NT2/D1 (cell line): ENCODE measurements at regions not wholly inside any gene's neighbourhood (a gene's known extent, or its start where the extent isn't known, plus 50 kb on each side); places are given as distances from the start of the nearest gene placed in this dataset.

Source experiments
- DNase-seq: peaks from one replicate; pipeline ENCODE4 v3.0.0-alpha.2; 2011; ENCODE audit warnings: low read depth, low spot score
- H3K27me3 ChIP-seq: 2 replicates; pipeline ENCODE4 v1.6.0; 2011; ENCODE audit warnings: mild to moderate bottlenecking; ENCODE audit not compliant: insufficient read length, insufficient read depth
- H3K36me3 ChIP-seq: 2 replicates; pipeline ENCODE4 v1.6.1; 2011; ENCODE audit warnings: mild to moderate bottlenecking, low read length, mixed read lengths; ENCODE audit not compliant: insufficient read depth, insufficient read length
- H3K4me1 ChIP-seq: 2 replicates; pipeline ENCODE4 v1.5.1; 2011; ENCODE audit not compliant: insufficient read depth, insufficient read length
- H3K4me3 ChIP-seq: 2 replicates; pipeline ENCODE4 v1.5.1; 2011; ENCODE audit warnings: low read depth; ENCODE audit not compliant: insufficient read length
- H3K9ac ChIP-seq: 2 replicates; pipeline ENCODE4 v1.6.0; 2011; ENCODE audit warnings: low read depth; ENCODE audit not compliant: insufficient read length
- H3K9me3 ChIP-seq: 2 replicates; pipeline ENCODE4 v1.5.1; 2011; ENCODE audit warnings: mild to moderate bottlenecking, low read length; ENCODE audit not compliant: insufficient read depth
- SUZ12 ChIP-seq: IDR thresholded peaks from 2 replicates; pipeline ENCODE4 v1.6.1; 2011; ENCODE audit not compliant: insufficient read length, insufficient read depth; ENCODE audit errors: extremely low read depth
- YY1 ChIP-seq: IDR thresholded peaks from 2 replicates; pipeline ENCODE4 v1.6.1; 2011; ENCODE audit not compliant: insufficient read length, insufficient read depth
- ZNF274 ChIP-seq: IDR thresholded peaks from 2 replicates; pipeline ENCODE4 v1.6.1; 2011; ENCODE audit warnings: mild to moderate bottlenecking, low read depth, low read length

GRCh38 chr12:125434131-125434530 is 368.9 kb downstream of the AACS start:
- no peak for DNase-seq
- Histone ChIP-seq H3K27me3 (no peaks in the 10 kb centered on the region), H3K4me3 (no peak overlapping the region), H3K9me3 (no peaks in the 10 kb centered on the region), H3K4me1 (peaks cover 6% of the 10 kb centered on the region), H3K36me3 (no peaks in the 10 kb centered on the region), H3K9ac (no peak overlapping the region)
- no peak for TF ChIP-seq SUZ12
- TF ChIP-seq YY1, result no peak
- TF ChIP-seq ZNF274, result no peak

GRCh38 chr12:125434936-125435443 is 369.8 kb downstream of the AACS start:
- Histone ChIP-seq H3K4me1 (peaks cover 6% of the 10 kb centered on the region), H3K36me3 (no peaks in the 10 kb centered on the region), H3K27me3 (no peaks in the 10 kb centered on the region), H3K9ac (no peak overlapping the region), H3K4me3 (no peak overlapping the region), H3K9me3 (no peaks in the 10 kb centered on the region)
- no peak for TF ChIP-seq SUZ12
- TF ChIP-seq YY1, result no peak
- TF ChIP-seq ZNF274, result no peak
- no peak for DNase-seq

- TF ChIP-seq ZNF274, result no peak
- no peak for TF ChIP-seq YY1
These were observed 370.6 kb downstream of the AACS start for GRCh38 chr12:125435871-125436270.

GRCh38 chr12:125436686-125437085 is 371.5 kb downstream of the AACS start:
- Histone ChIP-seq H3K9ac (no peak overlapping the region), H3K36me3 (no peaks in the 10 kb centered on the region), H3K4me3 (no peak overlapping the region), H3K27me3 (no peaks in the 10 kb centered on the region), H3K4me1 (peaks cover 3% of the 10 kb centered on the region), H3K9me3 (no peaks in the 10 kb centered on the region)
- no peak for DNase-seq
- TF ChIP-seq YY1 (no peak), ZNF274 (no peak), SUZ12 (no peak)

More at GRCh38 chr12:125435871-125436270, 370.6 kb downstream of the AACS start:
- DNase-seq, result no peak
- H3K4me3 ChIP-seq, result no peak overlapping the region
- H3K27me3 ChIP-seq, result no peaks in the 10 kb centered on the region
- peaks cover 3% of the 10 kb centered on the region for H3K4me1 ChIP-seq
- H3K36me3 ChIP-seq, result no peaks in the 10 kb centered on the region
- H3K9me3 ChIP-seq, result no peaks in the 10 kb centered on the region
- no peak overlapping the region for H3K9ac ChIP-seq

GRCh38 chr12:125440399-125440798 is 375.2 kb downstream of the AACS start:
- H3K4me3 ChIP-seq, result no peak overlapping the region
- H3K27me3 ChIP-seq, result no peaks in the 10 kb centered on the region
- H3K9ac ChIP-seq, result no peak overlapping the region
- peaks cover 3% of the 10 kb centered on the region for H3K4me1 ChIP-seq
- DNase-seq, result no peak
- H3K9me3 ChIP-seq, result no peaks in the 10 kb centered on the region; the same call in 1 of the 2 replicates
- no peaks in the 10 kb centered on the region for H3K36me3 ChIP-seq
- TF ChIP-seq ZNF274 (no peak), YY1 (no peak), SUZ12 (no peak)

GRCh38 chr12:125443341-125443740 is 378.1 kb downstream of the AACS start:
- no peak overlapping the region for H3K9ac ChIP-seq
- no peaks in the 10 kb centered on the region for H3K27me3 ChIP-seq
- no peak overlapping the region for H3K4me3 ChIP-seq
- no peak for TF ChIP-seq ZNF274
- no peak for TF ChIP-seq YY1
- no peak for TF ChIP-seq SUZ12
- no peaks in the 10 kb centered on the region for H3K4me1 ChIP-seq
- no peaks in the 10 kb centered on the region for H3K36me3 ChIP-seq
- no peak for DNase-seq
- H3K9me3 ChIP-seq, result no peaks in the 10 kb centered on the region; the same call in 1 of the 2 replicates

- H3K27me3 ChIP-seq, result no peaks in the 10 kb centered on the region
- H3K4me1 ChIP-seq, result no peaks in the 10 kb centered on the region
- DNase-seq, result no peak
- peaks cover 8% of the 10 kb centered on the region; the same call in 1 of the 2 replicates for H3K9me3 ChIP-seq
- H3K4me3 ChIP-seq, result no peak overlapping the region
- TF ChIP-seq SUZ12 (no peak), ZNF274 (no peak), YY1 (no peak)
- no peak overlapping the region for H3K9ac ChIP-seq
- H3K36me3 ChIP-seq, result no peaks in the 10 kb centered on the region
These were observed 386.2 kb downstream of the AACS start for GRCh38 chr12:125451408-125451807.

GRCh38 chr12:125453751-125454150 is 388.5 kb downstream of the AACS start:
- H3K9ac ChIP-seq, result no peak overlapping the region
- no peaks in the 10 kb centered on the region for H3K36me3 ChIP-seq
- peaks cover 5% of the 10 kb centered on the region for H3K4me1 ChIP-seq
- H3K9me3 ChIP-seq, result peaks cover 8% of the 10 kb centered on the region; the same call in 1 of the 2 replicates
- no peak for DNase-seq
- H3K4me3 ChIP-seq, result no peak overlapping the region
- TF ChIP-seq ZNF274 (no peak), SUZ12 (no peak), YY1 (no peak)
- H3K27me3 ChIP-seq, result no peaks in the 10 kb centered on the region
